Erythroblast (primary cell): ENCODE measurements at regions not wholly inside any gene's neighbourhood (a gene's known extent, or its start where the extent isn't known, plus 50 kb on each side); places are given as distances from the start of the nearest gene placed in this dataset.

Experiments used
- GATA1 ChIP-seq: IDR thresholded peaks from 2 replicates; pipeline ENCODE4 v1.6.1; 2011; ENCODE audit warnings: low read depth, mild to moderate bottlenecking, control low read depth, low read length, moderate library complexity
- POLR2A ChIP-seq: IDR thresholded peaks from 2 replicates; pipeline ENCODE4 v1.6.1; 2011; ENCODE audit warnings: mild to moderate bottlenecking, low read length

GRCh38 chr17:53217311-53217710 lies 605.4 kb upstream of the KIF2B start:
- no peak for TF ChIP-seq POLR2A
- TF ChIP-seq GATA1, result no peak
